KMS-11 (cell line): ENCODE measurements at regions not wholly inside any gene's neighbourhood (a gene's known extent, or its start where the extent isn't known, plus 50 kb on each side); places are given as distances from the start of the nearest gene placed in this dataset.

Source experiments
- H2AFZ ChIP-seq: fragments of 200-600 bp; sonication (generic); 2 replicates; pipeline ENCODE4 v1.6.1; 2016; ENCODE audit warnings: antibody characterized with exemption, mixed run types, low read depth
- H3K27ac ChIP-seq: fragments of 200-600 bp; sonication (generic); 2 replicates; pipeline ENCODE4 v1.6.1; 2016; ENCODE audit warnings: mild to moderate bottlenecking, mixed run types
- H3K27me3 ChIP-seq: fragments of 200-600 bp; sonication (generic); 2 replicates; pipeline ENCODE4 v1.6.1; 2017; ENCODE audit warnings: mild to moderate bottlenecking, low read depth, mixed run types, moderate library complexity; ENCODE audit not compliant: insufficient read depth
- H3K36me3 ChIP-seq: fragments of 200-600 bp; sonication (generic); 2 replicates; pipeline ENCODE4 v1.6.1; 2017; ENCODE audit warnings: mild to moderate bottlenecking, mixed run types; ENCODE audit not compliant: insufficient read depth
- H3K4me1 ChIP-seq: fragments of 200-600 bp; sonication (generic); 2 replicates; pipeline ENCODE4 v1.6.1; 2016; ENCODE audit warnings: mild to moderate bottlenecking, low read depth, mixed run types; ENCODE audit not compliant: poor library complexity, severe bottlenecking
- H3K4me2 ChIP-seq: fragments of 200-600 bp; sonication (generic); 2 replicates; pipeline ENCODE4 v1.7.0; 2016; ENCODE audit warnings: mild to moderate bottlenecking, mixed run types
- H3K4me3 ChIP-seq: fragments of 200-600 bp; sonication (generic); IDR thresholded peaks from 2 replicates; pipeline ENCODE4 v1.6.1; 2017; ENCODE audit warnings: low read depth, low read length, mixed read lengths; ENCODE audit not compliant: insufficient read depth
- H3K79me2 ChIP-seq: fragments of 200-600 bp; sonication (generic); 2 replicates; pipeline ENCODE4 v1.6.1; 2016; ENCODE audit warnings: low read depth, mixed run types; ENCODE audit not compliant: insufficient read depth
- H3K9ac ChIP-seq: fragments of 200-600 bp; sonication (generic); 2 replicates; pipeline ENCODE4 v1.6.1; 2016; ENCODE audit warnings: mild to moderate bottlenecking, mixed run types
- H4K20me1 ChIP-seq: fragments of 200-600 bp; sonication (generic); 2 replicates; pipeline ENCODE4 v1.6.1; 2016; ENCODE audit warnings: mild to moderate bottlenecking, mixed run types; ENCODE audit not compliant: insufficient read depth
- TF ChIP-seq, protein P1 (sequence below): fragments of 200-600 bp; sonication (generic); conservative IDR thresholded peaks from 2 replicates; pipeline ENCODE4 v1.6.1; 2017; ENCODE audit warnings: low read depth, mild to moderate bottlenecking, antibody characterized with exemption, low read length, moderate library complexity, mixed read lengths

- no peaks in the 10 kb centered on the region for H3K4me1 ChIP-seq
- no peaks in the 10 kb centered on the region for H3K36me3 ChIP-seq
- H3K27me3 ChIP-seq: no peaks in the 10 kb centered on the region
- no peaks in the 10 kb centered on the region for H4K20me1 ChIP-seq
- H3K4me3 ChIP-seq: no peak overlapping the region
- TF ChIP-seq, protein P1, sequence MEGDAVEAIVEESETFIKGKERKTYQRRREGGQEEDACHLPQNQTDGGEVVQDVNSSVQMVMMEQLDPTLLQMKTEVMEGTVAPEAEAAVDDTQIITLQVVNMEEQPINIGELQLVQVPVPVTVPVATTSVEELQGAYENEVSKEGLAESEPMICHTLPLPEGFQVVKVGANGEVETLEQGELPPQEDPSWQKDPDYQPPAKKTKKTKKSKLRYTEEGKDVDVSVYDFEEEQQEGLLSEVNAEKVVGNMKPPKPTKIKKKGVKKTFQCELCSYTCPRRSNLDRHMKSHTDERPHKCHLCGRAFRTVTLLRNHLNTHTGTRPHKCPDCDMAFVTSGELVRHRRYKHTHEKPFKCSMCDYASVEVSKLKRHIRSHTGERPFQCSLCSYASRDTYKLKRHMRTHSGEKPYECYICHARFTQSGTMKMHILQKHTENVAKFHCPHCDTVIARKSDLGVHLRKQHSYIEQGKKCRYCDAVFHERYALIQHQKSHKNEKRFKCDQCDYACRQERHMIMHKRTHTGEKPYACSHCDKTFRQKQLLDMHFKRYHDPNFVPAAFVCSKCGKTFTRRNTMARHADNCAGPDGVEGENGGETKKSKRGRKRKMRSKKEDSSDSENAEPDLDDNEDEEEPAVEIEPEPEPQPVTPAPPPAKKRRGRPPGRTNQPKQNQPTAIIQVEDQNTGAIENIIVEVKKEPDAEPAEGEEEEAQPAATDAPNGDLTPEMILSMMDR: no peak
- no peaks in the 10 kb centered on the region for H3K79me2 ChIP-seq
- H3K9ac ChIP-seq: no peak overlapping the region
- no peak overlapping the region for H2AFZ ChIP-seq
- no peak overlapping the region for H3K4me2 ChIP-seq
- H3K27ac ChIP-seq: no peak overlapping the region
Measured at GRCh38 chr6:139862311-139862710, 487.9 kb upstream of the CITED2 start.

- Histone ChIP-seq H2AFZ (no peak overlapping the region), H3K4me3 (no peak overlapping the region), H3K27ac (no peak overlapping the region), H3K27me3 (no peaks in the 10 kb centered on the region), H4K20me1 (no peaks in the 10 kb centered on the region), H3K4me2 (no peak overlapping the region), H3K79me2 (no peaks in the 10 kb centered on the region), H3K9ac (no peak overlapping the region), H3K4me1 (no peaks in the 10 kb centered on the region), H3K36me3 (no peaks in the 10 kb centered on the region)
- TF ChIP-seq, protein P1: no peak
Measured at GRCh38 chr6:139860203-139860602, 485.8 kb upstream of the CITED2 start.

DNA sequence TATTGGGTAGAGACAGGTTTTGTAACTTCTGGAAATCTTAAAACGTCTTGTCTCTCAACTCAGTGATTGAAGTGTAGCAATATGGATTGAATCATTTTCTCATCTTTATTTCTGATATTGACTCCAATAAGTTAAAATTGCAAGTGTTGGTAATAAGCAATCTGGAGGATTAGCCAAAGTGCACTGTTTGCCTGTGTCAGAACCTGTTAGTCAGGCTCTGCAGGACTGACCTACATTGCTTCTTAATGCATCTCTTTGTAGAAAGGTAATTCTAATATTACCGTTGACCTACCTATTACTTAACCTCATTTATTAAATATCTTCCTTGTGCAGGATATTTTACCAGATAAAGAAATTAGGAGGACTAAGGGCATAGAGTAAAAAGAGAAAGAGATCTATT, 484.0 kb upstream of the CITED2 start:
- no peaks in the 10 kb centered on the region for H3K4me1 ChIP-seq
- H3K4me3 ChIP-seq: no peak overlapping the region
- no peaks in the 10 kb centered on the region for H3K27me3 ChIP-seq
- H3K4me2 ChIP-seq: no peak overlapping the region
- H3K9ac ChIP-seq: no peak overlapping the region
- H3K27ac ChIP-seq: no peak overlapping the region
- no peaks in the 10 kb centered on the region for H3K79me2 ChIP-seq
- H3K36me3 ChIP-seq: no peaks in the 10 kb centered on the region
- no peak overlapping the region for H2AFZ ChIP-seq
- TF ChIP-seq, protein P1: no peak
- no peaks in the 10 kb centered on the region for H4K20me1 ChIP-seq

DNA sequence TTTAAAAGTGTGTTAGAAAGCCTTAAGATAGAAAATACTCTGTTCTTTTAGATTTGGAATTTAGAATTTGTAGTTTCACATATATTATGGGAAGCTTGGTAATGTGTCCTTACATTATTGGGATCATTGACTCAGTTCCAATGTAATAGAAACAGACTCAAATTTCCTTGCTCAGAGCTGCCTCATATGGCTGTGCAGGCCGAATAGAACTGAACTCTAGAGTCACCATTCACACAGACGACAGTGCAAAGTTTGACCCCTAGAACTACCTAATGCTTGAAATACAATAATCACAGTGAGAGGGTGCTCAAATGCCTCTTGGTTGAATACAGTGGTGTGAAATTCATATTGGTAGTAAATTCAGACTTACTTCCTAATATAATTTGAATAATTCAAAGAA, 482.7 kb upstream of the CITED2 start:
- Histone ChIP-seq H3K36me3 (no peaks in the 10 kb centered on the region), H3K27ac (no peak overlapping the region), H2AFZ (no peak overlapping the region), H3K9ac (no peak overlapping the region), H3K27me3 (no peaks in the 10 kb centered on the region), H4K20me1 (no peaks in the 10 kb centered on the region), H3K4me1 (no peaks in the 10 kb centered on the region), H3K4me3 (no peak overlapping the region), H3K4me2 (no peak overlapping the region), H3K79me2 (no peaks in the 10 kb centered on the region)
- TF ChIP-seq, protein P1: no peak
